ENCODE measurements at regions not wholly inside any gene's neighbourhood (a gene's known extent, or its start where the extent isn't known, plus 50 kb on each side); places are given as distances from the start of the nearest gene placed in this dataset.

DNA sequence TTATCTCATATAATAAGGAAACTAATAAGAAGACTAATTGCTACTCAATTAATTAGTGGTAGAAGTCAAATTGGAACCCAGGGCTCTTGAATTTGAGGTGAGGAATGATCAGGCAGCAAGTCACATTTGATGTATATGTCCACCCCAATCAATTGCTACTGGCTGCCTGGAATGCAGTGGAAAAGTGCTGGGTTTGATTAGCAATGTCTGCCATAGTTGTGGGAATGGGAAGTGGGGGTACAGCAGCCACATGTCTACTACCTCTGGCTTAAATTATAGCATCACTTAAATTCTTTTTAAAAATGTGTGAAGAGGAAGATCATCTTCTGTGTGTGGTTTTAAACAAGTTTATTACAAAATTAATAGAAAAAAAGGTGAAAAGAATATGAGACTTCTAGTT is 50.8 kb upstream of the NAV2 start:
- peaks cover 17% of the 10 kb centered on the region for H3K4me1 Mint-ChIP-seq (ENCODE audit: low read depth)
- peaks cover 2% of the 10 kb centered on the region for H3K27me3 Mint-ChIP-seq (ENCODE audit: low read depth)
- H3K9me3 Mint-ChIP-seq (ENCODE audit: low read depth): no peaks in the 10 kb centered on the region
- TF ChIP-seq CTCF (IDR thresholded peaks at IDR 0.05): no peak
- DNase-seq (ENCODE audit: low spot score): no peak
- no peak overlapping the region for H3K4me3 Mint-ChIP-seq (ENCODE audit: unreplicated experiment)
- H3K36me3 Mint-ChIP-seq (ENCODE audit: low read depth): no peaks in the 10 kb centered on the region
- H3K27ac Mint-ChIP-seq (ENCODE audit: unreplicated experiment): no peak overlapping the region

- Mint-ChIP-seq H3K27ac (ENCODE audit: unreplicated experiment) (peak overlapping the region; percentile 39), H3K9me3 (ENCODE audit: low read depth) (no peaks in the 10 kb centered on the region), H3K4me3 (ENCODE audit: unreplicated experiment) (no peak overlapping the region), H3K36me3 (ENCODE audit: low read depth) (peaks cover 2% of the 10 kb centered on the region), H3K27me3 (ENCODE audit: low read depth) (peaks cover 4% of the 10 kb centered on the region), H3K4me1 (ENCODE audit: low read depth) (peaks cover 11% of the 10 kb centered on the region)
- no peak for DNase-seq (ENCODE audit: low spot score)
- no peak for TF ChIP-seq CTCF (IDR thresholded peaks at IDR 0.05)
Observed at GRCh38 chr11:19660076-19660475, 52.6 kb upstream of the NAV2 start.

- DNase-seq (ENCODE audit: low spot score): no peak
- H3K9me3 Mint-ChIP-seq (ENCODE audit: low read depth): no peaks in the 10 kb centered on the region
- peaks cover 4% of the 10 kb centered on the region for H3K27me3 Mint-ChIP-seq (ENCODE audit: low read depth)
- no peak for TF ChIP-seq CTCF (IDR thresholded peaks at IDR 0.05)
- H3K4me3 Mint-ChIP-seq (ENCODE audit: unreplicated experiment): no peak overlapping the region
- H3K36me3 Mint-ChIP-seq (ENCODE audit: low read depth): peaks cover 4% of the 10 kb centered on the region
- peaks cover 5% of the 10 kb centered on the region for H3K4me1 Mint-ChIP-seq (ENCODE audit: low read depth)
- H3K27ac Mint-ChIP-seq (ENCODE audit: unreplicated experiment): no peak overlapping the region
Observed at GRCh38 chr11:19659529-19659928, 53.1 kb upstream of the NAV2 start.

DNA sequence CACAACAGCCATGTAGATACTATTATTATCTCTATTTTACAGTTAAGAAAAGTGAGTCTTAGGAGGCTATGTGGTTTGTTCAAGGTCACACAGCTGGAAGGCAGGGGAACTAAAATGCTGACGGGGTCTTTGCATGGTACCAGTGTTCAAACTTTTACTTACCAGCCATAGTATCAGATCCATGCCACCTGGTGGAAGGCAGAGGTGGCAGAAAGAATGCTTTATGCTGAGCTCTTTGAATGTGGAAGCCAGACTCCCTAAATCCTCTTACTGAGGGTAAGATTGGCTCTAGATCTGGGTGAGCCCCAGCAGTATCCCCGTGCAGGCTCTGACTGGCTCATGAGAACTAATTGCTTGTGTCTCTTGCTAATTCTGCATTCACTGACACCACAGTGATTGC is 54.3 kb upstream of the NAV2 start:
- peaks cover 4% of the 10 kb centered on the region for H3K36me3 Mint-ChIP-seq (ENCODE audit: low read depth)
- H3K4me1 Mint-ChIP-seq (ENCODE audit: low read depth): peaks cover 5% of the 10 kb centered on the region
- H3K27me3 Mint-ChIP-seq (ENCODE audit: low read depth): peaks cover 2% of the 10 kb centered on the region
- peak; percentile 56 for TF ChIP-seq CTCF (IDR thresholded peaks at IDR 0.05)
- H3K27ac Mint-ChIP-seq (ENCODE audit: unreplicated experiment): peak overlapping the region; percentile 10
- no peak overlapping the region for H3K4me3 Mint-ChIP-seq (ENCODE audit: unreplicated experiment)
- no peaks in the 10 kb centered on the region for H3K9me3 Mint-ChIP-seq (ENCODE audit: low read depth)
- no peak for DNase-seq (ENCODE audit: low spot score)

GRCh38 chr11:19656140-19656541 is 56.5 kb upstream of the NAV2 start:
- H3K4me3 Mint-ChIP-seq (ENCODE audit: unreplicated experiment): no peak overlapping the region
- no peak for TF ChIP-seq CTCF (IDR thresholded peaks at IDR 0.05)
- no peak overlapping the region for H3K27ac Mint-ChIP-seq (ENCODE audit: unreplicated experiment)
- no peak for DNase-seq (ENCODE audit: low spot score)
- H3K9me3 Mint-ChIP-seq (ENCODE audit: low read depth): no peaks in the 10 kb centered on the region
- H3K4me1 Mint-ChIP-seq (ENCODE audit: low read depth): peaks cover 9% of the 10 kb centered on the region
- peaks cover 4% of the 10 kb centered on the region for H3K36me3 Mint-ChIP-seq (ENCODE audit: low read depth)
- peaks cover 5% of the 10 kb centered on the region for H3K27me3 Mint-ChIP-seq (ENCODE audit: low read depth)

All from chondrocyte (in vitro differentiated cells).